ENCODE measurements at regions not wholly inside any gene's neighbourhood (a gene's known extent, or its start where the extent isn't known, plus 50 kb on each side); places are given as distances from the start of the nearest gene placed in this dataset.

DNA sequence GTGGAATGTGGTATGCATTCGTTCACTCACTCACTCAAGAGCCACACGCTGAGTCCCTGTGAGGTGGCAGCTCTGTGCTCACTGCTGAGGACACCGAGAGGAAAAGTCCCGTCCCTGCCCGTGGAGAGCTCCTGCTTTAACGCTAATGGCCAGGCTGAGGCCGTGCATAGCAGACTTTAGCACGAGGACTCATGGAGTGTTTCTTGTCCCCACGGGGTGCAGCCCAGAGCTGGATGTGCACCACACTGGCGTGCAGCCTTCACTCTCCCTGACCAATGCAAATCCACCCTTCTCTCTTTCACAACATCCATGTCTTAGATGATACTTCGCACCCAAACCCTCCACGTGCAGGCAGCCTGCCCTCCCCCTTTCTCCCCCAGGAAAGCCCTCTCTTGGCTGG lies 159.6 kb upstream of the ZNF536 start:
- no peak for DNase-seq (ENCODE audit: low read depth)
- Histone ChIP-seq H3K9me3 (ENCODE audit: control insufficient read depth, low read length) (peaks cover under 1% of the 10 kb centered on the region), H3K9ac (ENCODE audit: low read length) (no peak overlapping the region), H3K4me1 (ENCODE audit: control insufficient read depth, insufficient read depth, low read length) (no peaks in the 10 kb centered on the region), H3K36me3 (ENCODE audit: control insufficient read depth, insufficient read depth, low read length, severe bottlenecking) (no peaks in the 10 kb centered on the region), H3K4me3 (ENCODE audit: low read length) (no peak overlapping the region), H3K27me3 (replicated peaks; ENCODE audit: control insufficient read depth, insufficient read depth, low read length) (peaks cover 5% of the 10 kb centered on the region)

DNA sequence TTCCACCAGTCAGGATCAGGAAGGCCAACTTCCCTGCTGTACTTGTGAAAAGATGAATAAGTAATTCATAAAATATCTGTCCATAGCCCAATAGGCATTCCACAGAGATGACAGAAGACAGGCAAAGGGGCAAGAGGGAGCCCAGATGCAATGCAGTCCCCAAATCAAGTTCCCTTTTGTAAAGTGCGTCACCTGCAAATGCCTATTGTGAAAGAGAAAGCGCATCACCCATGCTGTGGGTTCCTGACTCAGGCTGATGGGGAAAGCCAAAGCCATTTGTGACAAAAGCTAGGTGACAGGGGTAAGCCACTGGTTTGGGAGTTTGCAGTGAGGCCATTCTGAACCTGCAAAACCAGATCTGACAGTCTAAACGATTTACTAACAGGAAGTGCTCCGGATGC lies 157.5 kb upstream of the ZNF536 start:
- H3K4me3 ChIP-seq (ENCODE audit: low read length), result no peak overlapping the region
- no peaks in the 10 kb centered on the region for H3K9me3 ChIP-seq (ENCODE audit: control insufficient read depth, low read length)
- H3K9ac ChIP-seq (ENCODE audit: low read length), result no peak overlapping the region
- no peaks in the 10 kb centered on the region for H3K4me1 ChIP-seq (ENCODE audit: control insufficient read depth, insufficient read depth, low read length)
- H3K27me3 ChIP-seq (replicated peaks; ENCODE audit: control insufficient read depth, insufficient read depth, low read length), result peaks cover 5% of the 10 kb centered on the region
- no peak for DNase-seq (ENCODE audit: low read depth)
- no peaks in the 10 kb centered on the region for H3K36me3 ChIP-seq (ENCODE audit: control insufficient read depth, insufficient read depth, low read length, severe bottlenecking)

DNA sequence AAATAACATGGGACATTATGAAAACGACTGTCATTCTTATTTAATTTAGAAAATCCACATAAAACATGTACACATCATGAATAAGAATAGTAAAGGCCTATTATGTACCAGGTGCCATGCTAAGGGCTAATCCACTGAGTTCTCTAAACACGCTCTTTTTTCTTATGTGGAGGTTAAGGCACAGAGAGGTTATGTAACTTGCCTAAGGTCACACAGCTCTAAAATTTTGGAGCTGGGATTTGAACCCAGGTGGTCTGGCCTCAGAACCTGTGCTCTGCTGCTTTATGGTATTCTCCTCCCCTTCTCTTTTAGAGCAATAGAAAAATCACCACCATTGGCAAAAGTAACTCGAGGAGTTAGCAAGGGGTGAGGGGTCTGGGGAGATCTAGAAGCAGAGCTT lies 156.9 kb upstream of the ZNF536 start:
- no peak for DNase-seq (ENCODE audit: low read depth)
- Histone ChIP-seq H3K9ac (ENCODE audit: low read length) (no peak overlapping the region), H3K9me3 (ENCODE audit: control insufficient read depth, low read length) (no peaks in the 10 kb centered on the region), H3K36me3 (ENCODE audit: control insufficient read depth, insufficient read depth, low read length, severe bottlenecking) (no peaks in the 10 kb centered on the region), H3K27me3 (replicated peaks; ENCODE audit: control insufficient read depth, insufficient read depth, low read length) (peaks cover 11% of the 10 kb centered on the region), H3K4me1 (ENCODE audit: control insufficient read depth, insufficient read depth, low read length) (no peaks in the 10 kb centered on the region), H3K4me3 (ENCODE audit: low read length) (no peak overlapping the region)

DNA sequence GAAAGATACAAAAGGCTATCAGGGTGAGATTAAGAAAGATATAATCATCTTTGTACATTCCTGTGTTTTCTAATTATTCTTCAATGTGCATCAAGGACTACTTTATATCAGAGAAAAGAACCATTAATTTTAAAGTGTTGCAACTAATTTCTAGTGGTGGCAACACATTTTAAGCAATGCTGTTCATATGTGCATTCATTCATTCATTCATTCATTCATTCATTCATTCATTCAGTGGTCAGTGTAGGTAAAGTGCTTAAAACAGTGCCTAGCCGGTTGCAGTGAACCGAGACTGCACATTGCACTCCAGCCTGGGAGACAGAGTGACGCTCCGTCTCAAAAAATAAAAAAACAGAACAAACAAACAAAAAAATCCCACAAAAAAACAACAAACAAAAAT lies 155.7 kb upstream of the ZNF536 start:
- Histone ChIP-seq H3K9me3 (ENCODE audit: control insufficient read depth, low read length) (no peaks in the 10 kb centered on the region), H3K27me3 (replicated peaks; ENCODE audit: control insufficient read depth, insufficient read depth, low read length) (peaks cover 18% of the 10 kb centered on the region), H3K4me1 (ENCODE audit: control insufficient read depth, insufficient read depth, low read length) (no peaks in the 10 kb centered on the region), H3K36me3 (ENCODE audit: control insufficient read depth, insufficient read depth, low read length, severe bottlenecking) (no peaks in the 10 kb centered on the region), H3K4me3 (ENCODE audit: low read length) (no peak overlapping the region), H3K9ac (ENCODE audit: low read length) (no peak overlapping the region)
- no peak for DNase-seq (ENCODE audit: low read depth)

DNA sequence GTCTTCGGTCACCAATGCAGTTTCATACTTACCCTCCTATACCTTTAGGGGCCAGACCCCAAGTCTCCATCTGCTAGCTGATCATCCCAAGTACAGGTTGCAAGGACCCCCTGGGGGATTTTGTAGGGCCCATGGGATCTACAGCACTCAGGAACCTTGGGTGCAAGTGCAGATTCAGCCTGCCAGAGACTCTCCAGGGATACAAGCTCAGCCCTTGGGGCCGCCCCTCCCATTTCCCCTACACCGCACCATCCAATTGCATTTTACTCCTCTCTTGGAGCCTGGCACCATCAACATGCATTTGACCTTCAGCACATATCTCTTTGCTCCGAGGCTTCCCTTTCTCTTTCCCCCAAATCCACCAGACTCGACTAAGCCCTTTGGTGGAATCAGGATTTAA lies 154.7 kb upstream of the ZNF536 start:
- no peak for DNase-seq (ENCODE audit: low read depth)
- Histone ChIP-seq H3K27me3 (replicated peaks; ENCODE audit: control insufficient read depth, insufficient read depth, low read length) (peaks cover 23% of the 10 kb centered on the region), H3K4me3 (ENCODE audit: low read length) (no peak overlapping the region), H3K9ac (ENCODE audit: low read length) (no peak overlapping the region), H3K36me3 (ENCODE audit: control insufficient read depth, insufficient read depth, low read length, severe bottlenecking) (no peaks in the 10 kb centered on the region), H3K9me3 (ENCODE audit: control insufficient read depth, low read length) (no peaks in the 10 kb centered on the region), H3K4me1 (ENCODE audit: control insufficient read depth, insufficient read depth, low read length) (no peaks in the 10 kb centered on the region)

DNA sequence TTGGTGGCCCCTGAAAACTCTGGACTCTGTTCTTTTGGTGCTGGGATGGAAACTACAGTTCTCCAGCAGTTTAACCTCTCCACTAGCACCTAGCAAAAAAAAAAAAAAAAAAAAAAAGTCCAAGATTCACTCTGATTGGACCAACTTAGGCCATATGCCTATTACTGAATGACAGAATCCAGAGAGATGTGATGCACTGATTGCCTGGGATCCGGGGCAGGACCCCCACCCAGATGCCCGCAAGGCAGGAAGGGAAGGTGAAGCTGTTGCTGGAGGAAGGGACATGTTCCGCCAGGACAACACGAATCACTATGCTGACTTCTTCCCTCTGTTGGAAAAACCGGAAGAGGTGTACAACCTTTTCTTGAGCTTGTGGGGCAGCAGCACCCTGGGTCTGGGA lies 152.5 kb upstream of the ZNF536 start:
- no peaks in the 10 kb centered on the region for H3K4me1 ChIP-seq (ENCODE audit: control insufficient read depth, insufficient read depth, low read length)
- H3K4me3 ChIP-seq (ENCODE audit: low read length), result no peak overlapping the region
- H3K9ac ChIP-seq (ENCODE audit: low read length), result no peak overlapping the region
- H3K36me3 ChIP-seq (ENCODE audit: control insufficient read depth, insufficient read depth, low read length, severe bottlenecking), result no peaks in the 10 kb centered on the region
- H3K9me3 ChIP-seq (ENCODE audit: control insufficient read depth, low read length), result no peaks in the 10 kb centered on the region
- H3K27me3 ChIP-seq (replicated peaks; ENCODE audit: control insufficient read depth, insufficient read depth, low read length), result peaks cover 31% of the 10 kb centered on the region
- no peak for DNase-seq (ENCODE audit: low read depth)

DNA sequence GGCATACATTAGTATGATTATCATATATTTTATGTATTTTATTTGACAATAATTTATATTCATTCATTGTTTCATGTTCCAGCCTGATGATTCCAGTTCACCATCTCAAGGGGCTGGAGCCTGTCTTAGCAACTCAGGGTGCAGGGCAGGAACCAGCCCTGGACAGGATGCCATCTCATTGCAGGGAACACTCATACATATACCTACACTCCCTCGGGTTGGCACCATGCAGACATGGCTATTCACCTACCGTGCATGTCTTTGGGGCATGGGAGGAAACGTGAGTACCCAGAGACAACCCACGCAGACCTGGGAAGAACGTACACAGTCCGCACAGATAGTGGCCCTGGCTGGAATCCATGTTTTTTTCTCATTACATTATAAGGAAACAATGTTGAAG lies 151.0 kb upstream of the ZNF536 start:
- H3K36me3 ChIP-seq (ENCODE audit: control insufficient read depth, insufficient read depth, low read length, severe bottlenecking), result no peaks in the 10 kb centered on the region
- no peak overlapping the region for H3K4me3 ChIP-seq (ENCODE audit: low read length)
- no peaks in the 10 kb centered on the region for H3K4me1 ChIP-seq (ENCODE audit: control insufficient read depth, insufficient read depth, low read length)
- peaks cover 33% of the 10 kb centered on the region for H3K27me3 ChIP-seq (replicated peaks; ENCODE audit: control insufficient read depth, insufficient read depth, low read length)
- no peak overlapping the region for H3K9ac ChIP-seq (ENCODE audit: low read length)
- H3K9me3 ChIP-seq (ENCODE audit: control insufficient read depth, low read length), result no peaks in the 10 kb centered on the region
- DNase-seq (ENCODE audit: low read depth), result no peak

DNA sequence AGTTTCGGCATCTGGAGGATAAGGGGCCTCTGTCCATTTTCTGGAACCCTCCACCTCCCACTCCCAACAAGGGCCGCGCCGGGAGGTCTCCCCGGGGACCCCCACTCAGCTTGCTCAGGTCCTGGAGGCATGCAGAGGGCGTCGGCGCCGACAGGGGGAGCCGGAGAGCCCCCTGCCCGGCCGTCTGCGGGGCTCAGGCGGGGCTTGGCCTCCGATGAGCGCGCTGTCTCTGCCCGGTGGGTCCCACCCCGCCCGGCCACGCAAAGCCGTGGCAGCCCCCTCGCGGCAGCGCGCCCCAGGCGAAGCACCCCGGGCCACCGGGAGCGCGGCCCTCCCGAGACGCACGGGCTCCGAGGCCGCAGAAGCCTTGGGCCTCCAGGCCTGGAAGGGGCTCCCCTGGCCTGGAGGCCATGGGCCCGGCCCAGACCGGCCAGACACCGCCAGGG lies 149.7 kb upstream of the ZNF536 start:
- no peaks in the 10 kb centered on the region for H3K36me3 ChIP-seq (ENCODE audit: control insufficient read depth, insufficient read depth, low read length, severe bottlenecking)
- DNase-seq (ENCODE audit: low read depth), result no peak
- H3K9ac ChIP-seq (ENCODE audit: low read length), result no peak overlapping the region
- no peaks in the 10 kb centered on the region for H3K9me3 ChIP-seq (ENCODE audit: control insufficient read depth, low read length)
- peaks cover 8% of the 10 kb centered on the region for H3K4me1 ChIP-seq (ENCODE audit: control insufficient read depth, insufficient read depth, low read length)
- H3K27me3 ChIP-seq (replicated peaks; ENCODE audit: control insufficient read depth, insufficient read depth, low read length), result peaks cover 44% of the 10 kb centered on the region
- no peak overlapping the region for H3K4me3 ChIP-seq (ENCODE audit: low read length)

DNA sequence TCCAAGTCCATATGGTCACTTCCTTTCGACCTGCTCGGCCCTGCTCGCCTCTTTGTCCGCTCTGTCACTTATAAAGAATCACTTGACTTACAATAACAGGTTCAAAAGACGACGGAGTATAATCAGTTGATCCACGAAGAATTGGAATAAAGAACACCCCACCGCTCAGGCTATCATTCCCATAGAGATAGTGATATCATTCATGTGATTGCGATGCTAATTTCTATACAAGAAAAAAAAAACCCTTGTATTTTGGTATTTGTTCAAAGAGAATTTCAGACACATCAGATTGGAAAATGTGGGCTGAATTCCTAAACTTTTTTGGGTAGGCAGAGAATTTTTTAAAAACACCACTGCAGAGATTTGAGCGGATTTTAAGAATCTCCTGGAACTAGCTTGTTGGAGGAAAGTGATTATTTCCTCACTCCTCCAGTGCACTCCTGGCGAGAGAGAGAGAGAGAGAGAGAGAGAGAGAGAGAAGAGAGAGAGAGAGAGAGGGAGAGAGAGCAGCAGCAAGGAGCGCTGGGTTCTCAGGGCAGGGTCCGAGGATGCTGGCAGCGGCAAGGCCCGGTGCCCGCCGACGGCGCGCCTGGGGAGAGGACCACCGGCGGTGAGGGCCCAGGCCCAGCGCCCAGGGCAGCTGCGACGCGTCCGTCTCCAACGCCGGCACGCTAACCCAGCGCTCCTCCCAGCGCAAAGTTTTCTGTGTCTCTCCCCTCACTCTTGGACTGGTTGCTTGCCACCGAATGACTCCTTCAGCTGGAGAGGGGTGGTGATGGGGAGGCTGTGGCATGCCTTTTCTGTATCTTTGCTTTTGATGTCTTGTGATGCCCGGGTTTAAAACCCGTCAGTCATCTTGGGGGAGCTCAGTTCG lies 149.0 kb upstream of the ZNF536 start:
- peaks cover 46% of the 10 kb centered on the region for H3K27me3 ChIP-seq (replicated peaks; ENCODE audit: control insufficient read depth, insufficient read depth, low read length)
- DNase-seq (ENCODE audit: low read depth), result no peak
- H3K4me3 ChIP-seq (ENCODE audit: low read length), result no peak overlapping the region
- no peak overlapping the region for H3K9ac ChIP-seq (ENCODE audit: low read length)
- H3K4me1 ChIP-seq (ENCODE audit: control insufficient read depth, insufficient read depth, low read length), result peaks cover 14% of the 10 kb centered on the region
- H3K9me3 ChIP-seq (ENCODE audit: control insufficient read depth, low read length), result no peaks in the 10 kb centered on the region
- H3K36me3 ChIP-seq (ENCODE audit: control insufficient read depth, insufficient read depth, low read length, severe bottlenecking), result no peaks in the 10 kb centered on the region

DNA sequence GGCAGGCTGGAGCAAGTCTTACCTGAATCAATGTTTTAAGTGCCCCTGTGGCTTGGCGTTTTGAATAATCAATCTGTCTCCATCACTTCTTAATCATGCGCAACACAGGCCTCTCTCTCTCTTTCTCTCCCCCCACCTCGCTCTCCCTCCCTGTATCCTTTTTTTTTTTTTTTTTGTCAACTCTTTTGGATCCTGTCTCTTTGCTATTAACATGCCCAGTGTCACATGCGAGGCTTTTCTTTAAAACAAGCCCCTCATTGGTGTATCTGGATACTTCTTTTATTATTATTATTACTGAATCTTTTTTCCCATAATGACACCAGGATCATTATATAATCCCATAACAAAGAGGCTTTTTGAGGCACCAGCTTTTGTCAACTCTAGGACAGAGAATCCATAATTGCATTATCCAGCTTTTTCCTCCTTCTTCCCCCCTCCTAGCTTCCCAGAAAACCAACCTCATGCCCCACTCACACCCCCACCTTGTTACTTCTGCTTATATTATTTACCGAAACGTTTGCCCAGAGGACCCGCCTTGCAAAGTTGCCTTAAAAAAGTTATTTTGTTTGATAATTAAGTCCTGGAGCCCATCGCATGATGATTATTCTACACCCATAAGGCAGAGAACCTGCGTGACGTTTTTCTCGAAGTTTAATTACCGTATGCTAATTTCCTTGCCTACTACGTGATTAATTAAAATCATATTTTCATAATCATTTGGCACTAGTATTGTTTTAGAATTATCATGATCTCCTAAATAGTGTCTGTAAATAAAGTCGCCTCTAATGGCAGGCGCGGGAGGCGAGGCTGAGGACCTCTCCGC lies 148.1 kb upstream of the ZNF536 start:
- Histone ChIP-seq H3K9ac (ENCODE audit: low read length) (no peak overlapping the region), H3K27me3 (replicated peaks; ENCODE audit: control insufficient read depth, insufficient read depth, low read length) (peaks cover 48% of the 10 kb centered on the region), H3K4me1 (ENCODE audit: control insufficient read depth, insufficient read depth, low read length) (peaks cover 14% of the 10 kb centered on the region), H3K4me3 (ENCODE audit: low read length) (no peak overlapping the region), H3K36me3 (ENCODE audit: control insufficient read depth, insufficient read depth, low read length, severe bottlenecking) (no peaks in the 10 kb centered on the region), H3K9me3 (ENCODE audit: control insufficient read depth, low read length) (no peaks in the 10 kb centered on the region)
- DNase-seq (ENCODE audit: low read depth), result no peak

All from adipocyte (in vitro differentiated cells).